ENCODE measurements at regions not wholly inside any gene's neighbourhood (a gene's known extent, or its start where the extent isn't known, plus 50 kb on each side); places are given as distances from the start of the nearest gene placed in this dataset.

DNA sequence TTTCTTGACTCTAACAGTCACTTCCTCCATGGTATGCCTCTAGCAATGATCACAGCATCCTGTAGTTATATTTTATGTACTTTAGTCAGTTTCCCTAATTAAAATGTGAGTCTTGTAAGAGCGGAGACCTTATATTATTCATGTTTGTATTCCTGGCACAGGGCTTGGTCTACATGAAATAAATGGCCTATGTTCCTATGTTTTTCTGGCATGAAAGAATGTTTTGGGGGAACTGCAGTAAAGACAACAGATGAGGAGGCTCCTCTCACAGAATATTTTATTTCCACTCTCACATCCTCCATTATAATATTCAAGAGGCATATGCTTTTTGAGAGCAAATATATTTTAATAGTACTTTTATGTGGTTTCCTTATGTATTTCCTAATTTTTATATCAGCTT, 429.8 kb upstream of the PDE3A start:
- no peaks in the 10 kb centered on the region for H4K20me1 ChIP-seq (ENCODE audit: insufficient read depth, low read length, poor library complexity, severe bottlenecking)
- no peak for TF ChIP-seq EZH2phosphoT487 (IDR thresholded peaks at IDR 0.05; ENCODE audit: borderline replicate concordance)
- TF ChIP-seq, protein P1, sequence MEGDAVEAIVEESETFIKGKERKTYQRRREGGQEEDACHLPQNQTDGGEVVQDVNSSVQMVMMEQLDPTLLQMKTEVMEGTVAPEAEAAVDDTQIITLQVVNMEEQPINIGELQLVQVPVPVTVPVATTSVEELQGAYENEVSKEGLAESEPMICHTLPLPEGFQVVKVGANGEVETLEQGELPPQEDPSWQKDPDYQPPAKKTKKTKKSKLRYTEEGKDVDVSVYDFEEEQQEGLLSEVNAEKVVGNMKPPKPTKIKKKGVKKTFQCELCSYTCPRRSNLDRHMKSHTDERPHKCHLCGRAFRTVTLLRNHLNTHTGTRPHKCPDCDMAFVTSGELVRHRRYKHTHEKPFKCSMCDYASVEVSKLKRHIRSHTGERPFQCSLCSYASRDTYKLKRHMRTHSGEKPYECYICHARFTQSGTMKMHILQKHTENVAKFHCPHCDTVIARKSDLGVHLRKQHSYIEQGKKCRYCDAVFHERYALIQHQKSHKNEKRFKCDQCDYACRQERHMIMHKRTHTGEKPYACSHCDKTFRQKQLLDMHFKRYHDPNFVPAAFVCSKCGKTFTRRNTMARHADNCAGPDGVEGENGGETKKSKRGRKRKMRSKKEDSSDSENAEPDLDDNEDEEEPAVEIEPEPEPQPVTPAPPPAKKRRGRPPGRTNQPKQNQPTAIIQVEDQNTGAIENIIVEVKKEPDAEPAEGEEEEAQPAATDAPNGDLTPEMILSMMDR (conservative IDR thresholded peaks at IDR 0.05; ENCODE audit: low read length): no peak
- no peak overlapping the region for H3K9ac ChIP-seq (ENCODE audit: low read depth, low read length, poor library complexity, severe bottlenecking)
- no peaks in the 10 kb centered on the region for H3F3A ChIP-seq (ENCODE audit: low read depth)
- H3K79me2 ChIP-seq (ENCODE audit: insufficient read depth, low read length): no peaks in the 10 kb centered on the region
- no peaks in the 10 kb centered on the region for H3K27me3 ChIP-seq (ENCODE audit: insufficient read depth, low read length, poor library complexity, severe bottlenecking)
- H3K9me2 ChIP-seq (replicated peaks; ENCODE audit: low read depth, low read length): no peaks in the 10 kb centered on the region
- no peaks in the 10 kb centered on the region for H3K4me1 ChIP-seq (ENCODE audit: insufficient read depth, low read length, poor library complexity, severe bottlenecking)
- no peaks in the 10 kb centered on the region for H3K36me3 ChIP-seq (ENCODE audit: insufficient read depth, low read length)
- no peak overlapping the region; the same call in 1 of the 2 replicates for H2AFZ ChIP-seq (ENCODE audit: low read length)
- no peak overlapping the region for H3K4me3 ChIP-seq (ENCODE audit: low read length, poor library complexity, severe bottlenecking)
- no peak overlapping the region for H3K4me2 ChIP-seq (ENCODE audit: low read depth, low read length, poor library complexity, severe bottlenecking)
- H3K9me3 ChIP-seq (ENCODE audit: insufficient read depth, low read depth, low read length): no peaks in the 10 kb centered on the region

GRCh38 chr12:19940267-19940666, 428.1 kb upstream of the PDE3A start:
- Histone ChIP-seq H3K9me2 (replicated peaks; ENCODE audit: low read depth, low read length) (no peaks in the 10 kb centered on the region), H4K20me1 (ENCODE audit: insufficient read depth, low read length, poor library complexity, severe bottlenecking) (no peaks in the 10 kb centered on the region), H2AFZ (ENCODE audit: low read length) (no peak overlapping the region), H3K4me3 (ENCODE audit: low read length, poor library complexity, severe bottlenecking) (no peak overlapping the region), H3K4me1 (ENCODE audit: insufficient read depth, low read length, poor library complexity, severe bottlenecking) (no peaks in the 10 kb centered on the region), H3F3A (ENCODE audit: low read depth) (no peaks in the 10 kb centered on the region), H3K9me3 (ENCODE audit: insufficient read depth, low read depth, low read length) (no peaks in the 10 kb centered on the region), H3K27me3 (ENCODE audit: insufficient read depth, low read length, poor library complexity, severe bottlenecking) (no peaks in the 10 kb centered on the region), H3K9ac (ENCODE audit: low read depth, low read length, poor library complexity, severe bottlenecking) (no peak overlapping the region), H3K4me2 (ENCODE audit: low read depth, low read length, poor library complexity, severe bottlenecking) (no peak overlapping the region), H3K79me2 (ENCODE audit: insufficient read depth, low read length) (no peaks in the 10 kb centered on the region), H3K36me3 (ENCODE audit: insufficient read depth, low read length) (no peaks in the 10 kb centered on the region)
- TF ChIP-seq EZH2phosphoT487 (IDR thresholded peaks at IDR 0.05; ENCODE audit: borderline replicate concordance): no peak
- TF ChIP-seq, protein P1 (conservative IDR thresholded peaks at IDR 0.05; ENCODE audit: low read length): no peak

GRCh38 chr12:19941096-19941495, 427.2 kb upstream of the PDE3A start:
- TF ChIP-seq, protein P1 (conservative IDR thresholded peaks at IDR 0.05; ENCODE audit: low read length): no peak
- TF ChIP-seq EZH2phosphoT487 (IDR thresholded peaks at IDR 0.05; ENCODE audit: borderline replicate concordance): no peak
- no peaks in the 10 kb centered on the region for H3K4me1 ChIP-seq (ENCODE audit: insufficient read depth, low read length, poor library complexity, severe bottlenecking)
- H4K20me1 ChIP-seq (ENCODE audit: insufficient read depth, low read length, poor library complexity, severe bottlenecking): no peaks in the 10 kb centered on the region
- no peak overlapping the region for H3K9ac ChIP-seq (ENCODE audit: low read depth, low read length, poor library complexity, severe bottlenecking)
- no peaks in the 10 kb centered on the region for H3F3A ChIP-seq (ENCODE audit: low read depth)
- no peak overlapping the region for H3K4me2 ChIP-seq (ENCODE audit: low read depth, low read length, poor library complexity, severe bottlenecking)
- H3K4me3 ChIP-seq (ENCODE audit: low read length, poor library complexity, severe bottlenecking): no peak overlapping the region
- H3K9me2 ChIP-seq (replicated peaks; ENCODE audit: low read depth, low read length): no peaks in the 10 kb centered on the region
- no peaks in the 10 kb centered on the region for H3K27me3 ChIP-seq (ENCODE audit: insufficient read depth, low read length, poor library complexity, severe bottlenecking)
- H3K9me3 ChIP-seq (ENCODE audit: insufficient read depth, low read depth, low read length): no peaks in the 10 kb centered on the region
- H3K36me3 ChIP-seq (ENCODE audit: insufficient read depth, low read length): no peaks in the 10 kb centered on the region
- no peak overlapping the region for H2AFZ ChIP-seq (ENCODE audit: low read length)
- H3K79me2 ChIP-seq (ENCODE audit: insufficient read depth, low read length): no peaks in the 10 kb centered on the region
